ENCODE measurements at regions not wholly inside any gene's neighbourhood (a gene's known extent, or its start where the extent isn't known, plus 50 kb on each side); places are given as distances from the start of the nearest gene placed in this dataset.

DNA sequence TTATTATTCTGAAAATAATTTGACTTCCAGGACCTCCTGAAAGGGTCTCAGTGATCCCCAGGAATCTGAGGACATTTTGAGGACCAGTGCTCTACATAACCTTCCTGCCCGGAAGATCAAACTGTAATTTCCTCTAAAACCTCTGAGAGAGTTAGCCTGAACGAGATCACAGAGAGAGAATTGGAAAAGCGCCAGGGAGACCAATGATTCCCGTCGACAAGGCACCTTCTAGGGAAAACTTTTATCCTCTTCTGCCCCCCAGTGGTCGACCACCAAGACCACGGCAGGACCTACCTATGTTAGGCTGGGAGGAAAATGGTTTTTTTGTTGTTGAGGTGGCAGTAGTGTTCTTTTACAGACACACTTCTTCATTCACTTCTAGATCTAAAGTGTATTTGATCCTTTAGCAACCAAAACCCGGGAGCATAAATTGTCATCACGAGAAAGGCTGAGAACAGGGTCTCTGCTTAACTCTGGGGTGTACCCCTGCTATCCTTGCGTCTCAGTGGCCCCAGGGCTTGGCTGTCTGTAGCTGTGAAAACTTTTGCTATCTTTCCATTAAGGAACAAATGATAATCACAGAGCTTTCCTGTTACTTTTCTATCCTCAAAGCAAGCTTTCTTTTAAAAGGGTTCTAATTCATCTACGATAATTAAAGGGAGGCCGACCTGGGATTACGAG lies 62.9 kb upstream of the NID2 start:
- TF ChIP-seq, protein P1, sequence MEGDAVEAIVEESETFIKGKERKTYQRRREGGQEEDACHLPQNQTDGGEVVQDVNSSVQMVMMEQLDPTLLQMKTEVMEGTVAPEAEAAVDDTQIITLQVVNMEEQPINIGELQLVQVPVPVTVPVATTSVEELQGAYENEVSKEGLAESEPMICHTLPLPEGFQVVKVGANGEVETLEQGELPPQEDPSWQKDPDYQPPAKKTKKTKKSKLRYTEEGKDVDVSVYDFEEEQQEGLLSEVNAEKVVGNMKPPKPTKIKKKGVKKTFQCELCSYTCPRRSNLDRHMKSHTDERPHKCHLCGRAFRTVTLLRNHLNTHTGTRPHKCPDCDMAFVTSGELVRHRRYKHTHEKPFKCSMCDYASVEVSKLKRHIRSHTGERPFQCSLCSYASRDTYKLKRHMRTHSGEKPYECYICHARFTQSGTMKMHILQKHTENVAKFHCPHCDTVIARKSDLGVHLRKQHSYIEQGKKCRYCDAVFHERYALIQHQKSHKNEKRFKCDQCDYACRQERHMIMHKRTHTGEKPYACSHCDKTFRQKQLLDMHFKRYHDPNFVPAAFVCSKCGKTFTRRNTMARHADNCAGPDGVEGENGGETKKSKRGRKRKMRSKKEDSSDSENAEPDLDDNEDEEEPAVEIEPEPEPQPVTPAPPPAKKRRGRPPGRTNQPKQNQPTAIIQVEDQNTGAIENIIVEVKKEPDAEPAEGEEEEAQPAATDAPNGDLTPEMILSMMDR (IDR thresholded peaks at IDR 0.05): peak; percentile 58 to 87 (median 83)
- no peak for TF ChIP-seq POLR2A (IDR thresholded peaks at IDR 0.05)

DNA sequence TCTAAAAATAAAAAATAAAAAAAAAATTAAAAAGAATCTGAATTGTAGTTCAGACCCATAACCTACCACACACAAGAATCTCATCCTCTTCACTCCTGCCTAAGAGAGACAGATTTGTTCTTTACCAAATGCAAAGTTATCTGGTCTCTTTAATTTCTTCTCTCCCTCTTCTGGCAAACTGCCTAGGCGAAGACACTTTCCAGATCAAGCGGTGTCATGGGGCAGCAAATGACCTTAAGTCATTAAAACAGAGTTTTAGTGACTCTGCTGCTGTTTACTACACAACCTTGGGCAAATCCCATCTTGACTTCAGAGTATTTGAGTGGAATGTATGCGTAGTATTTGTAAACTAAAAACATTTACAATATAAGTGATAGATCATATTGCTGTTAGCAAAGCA lies 60.9 kb upstream of the NID2 start:
- H3K4me3 ChIP-seq: no peak overlapping the region
- 53 to 67% (median 64%) methylated on average over 3 of the region's 3 CpGs for WGBS, 4 donors
- peaks cover 0 to 32% (median 16%) of the 10 kb centered on the region in 12 donors for H3K4me1 ChIP-seq
- H3K36me3 ChIP-seq: no peaks in the 10 kb centered on the region
- peak overlapping the region in 1 of 12 donors; percentile 51 for H3K27ac ChIP-seq
- ATAC-seq (no peak), DNase-seq (no peak)
- no peaks in the 10 kb centered on the region for H3K27me3 ChIP-seq
- TF ChIP-seq, protein P1 (IDR thresholded peaks at IDR 0.05): no peak
- TF ChIP-seq POLR2A (IDR thresholded peaks at IDR 0.05): no peak
- intact Hi-C loops (cut with DNase I): loop anchor here in 9 of 10 donors (5.0 to 10.0 kb wide), 10 partner anchors 42 to 845 kb away; partner anchors contain the start of gene NID2 (in 1 of the 9)
- H3K9me3 ChIP-seq: peaks cover 0 to 5% (median 3%) of the 10 kb centered on the region in 12 donors

More for the DNA sequence above, 62.9 kb upstream of the NID2 start:
- Histone ChIP-seq H3K4me3 (peak overlapping the region in 2 of 12 donors; percentile 5 to 13), H3K36me3 (no peaks in the 10 kb centered on the region), H3K4me1 (peaks cover 0 to 13% (median 8%) of the 10 kb centered on the region in 12 donors), H3K27me3 (no peaks in the 10 kb centered on the region), H3K27ac (peak overlapping the region in 3 of 12 donors; percentile 23 to 48 (median 47)), H3K9me3 (peaks cover 0 to 22% (median 7%) of the 10 kb centered on the region in 12 donors)
- intact Hi-C loops (cut with DNase I): loop anchor here (1.0 to 10.0 kb wide), 10 partner anchors 59 to 847 kb away; no protein-coding TSS in a partner anchor
- 30 to 32% (median 31%) methylated on average over 13 of the region's 13 CpGs for WGBS, 4 donors
- ATAC-seq: peak; percentile 83 to 95 (median 93)
- peak; percentile 63 to 93 (median 83) for DNase-seq

DNA sequence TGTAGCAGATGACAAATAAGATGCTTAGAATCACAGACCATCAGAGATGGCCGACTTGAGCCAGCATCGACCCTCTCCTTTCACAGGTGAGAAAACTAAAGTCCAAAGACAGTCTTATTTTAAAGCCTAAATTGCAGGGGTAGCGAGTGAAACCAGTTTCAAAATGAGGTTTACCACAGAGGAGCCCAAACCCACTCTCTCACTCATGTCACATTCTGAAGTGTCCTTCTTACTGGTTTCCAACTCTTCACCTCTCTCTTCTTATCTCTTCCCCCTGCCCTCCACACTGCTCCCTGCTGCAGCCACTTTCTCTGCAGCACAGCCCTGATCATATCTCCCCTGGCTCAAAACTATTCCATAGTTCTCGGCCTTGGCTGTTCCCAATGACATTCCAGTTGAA lies 57.0 kb upstream of the NID2 start:
- ATAC-seq: no peak
- DNase-seq: no peak
- Histone ChIP-seq H3K9me3 (no peaks in the 10 kb centered on the region), H3K4me1 (peaks cover 0 to 28% (median 15%) of the 10 kb centered on the region in 12 donors), H3K4me3 (no peak overlapping the region), H3K27ac (peak overlapping the region in 7 of 12 donors; percentile 14 to 74 (median 46)), H3K36me3 (no peaks in the 10 kb centered on the region), H3K27me3 (no peaks in the 10 kb centered on the region)
- TF ChIP-seq, protein P1 (IDR thresholded peaks at IDR 0.05): no peak
- no peak for TF ChIP-seq POLR2A (IDR thresholded peaks at IDR 0.05)
- intact Hi-C loops (cut with DNase I): loop anchor here in 7 of 10 donors (2.0 to 10.0 kb wide), 8 partner anchors 39 to 841 kb away; partner anchors contain the start of gene NID2 (in 2 of the 7)
- 69 to 74% (median 73%) methylated on average over 4 of the region's 4 CpGs for WGBS, 4 donors
